Sigmoid colon (tissue), 6 donors: ENCODE measurements at regions not wholly inside any gene's neighbourhood (a gene's known extent, or its start where the extent isn't known, plus 50 kb on each side); places are given as distances from the start of the nearest gene placed in this dataset.
"Not testable (repeated sequence)": the region's sequence is repeated elsewhere in the genome, so short reads cannot be mapped to it uniquely, and the experiment has no call there.

ENCODE experiments used
- DNase-seq: peaks from one replicate; pipeline ENCODE4 v3.0.0-alpha.2; 2019
- H3K27ac ChIP-seq, 4 donors: fragments of 200-600 bp; sonication (generic); one replicate each; pipeline ENCODE4 v1.5.1; 2016 to 2019; ENCODE audit warnings: mild to moderate bottlenecking in 1 of 4
- H3K27me3 ChIP-seq, 3 donors: fragments of 200-600 bp; sonication (generic); one replicate each; pipeline ENCODE4 v1.5.1; 2019; ENCODE audit warnings: mild to moderate bottlenecking in 1 of 3
- H3K36me3 ChIP-seq, 4 donors: fragments of 200-600 bp; sonication (generic); one replicate each; pipeline ENCODE4 v1.5.1; 2016 to 2019
- H3K4me1 ChIP-seq, 4 donors: fragments of 200-600 bp; sonication (generic); one replicate each; pipeline ENCODE4 v1.5.1; 2017 to 2019
- H3K4me3 ChIP-seq, 4 donors: fragments of 200-600 bp; sonication (generic); one replicate each; pipeline ENCODE4 v1.5.1; 2017 to 2019; ENCODE audit warnings: mild to moderate bottlenecking in 2 of 4, moderate library complexity in 1 of 4
- H3K9me3 ChIP-seq, 4 donors: fragments of 200-600 bp in 3 of 4; sonication (generic) in 3 of 4; one replicate each; pipeline versions ENCODE4 v1.5.1 to v1.6.1; 2013 to 2019
- EP300 ChIP-seq, 4 donors: sonication (generic); formaldehyde crosslinking; IDR thresholded peaks; one replicate each; pipeline ENCODE4 v1.6.1; 2017; ENCODE audit warnings: antibody characterized with exemption in 4 of 4
- POLR2A ChIP-seq, 2 donors: fragments of 450-650 bp; IDR thresholded peaks; one replicate each; pipeline ENCODE4 v1.6.1; 2016; ENCODE audit warnings: antibody characterized with exemption in 2 of 2, mild to moderate bottlenecking in 2 of 2, moderate library complexity in 2 of 2
- POLR2AphosphoS5 ChIP-seq, 4 donors: sonication (generic); formaldehyde crosslinking; IDR thresholded peaks; one replicate each; pipeline ENCODE4 v1.6.1; 2017; ENCODE audit warnings: antibody characterized with exemption in 4 of 4
- WGBS, 2 donors: extraction: QIAGEN DNeasy Blood & Tissue Kit; methylation state at CpG; one replicate each; pipeline ENCODE4 v1.1.7; 2013; 5-methylcytosine and 5-hydroxymethylcytosine counted together
- intact Hi-C: fragments of 100-400 bp; cut with DNase I; formaldehyde crosslinking; loops from one replicate; pipeline ENCODE4 v1.15.1; 2023
- TF ChIP-seq, protein P1 (sequence below), 4 experiments: fragments of 450-650 bp in 3 of 4; fragments of 200-600 bp in 1 of 4; IDR thresholded peaks; one replicate each; pipeline ENCODE4 v1.5.1; 2016 to 2019; ENCODE audit warnings: antibody characterized with exemption in 4 of 4, mild to moderate bottlenecking in 3 of 4, moderate library complexity in 2 of 4
- donor health status: healthy with polysubstance abuse.
- donor health status: healthy.

DNA sequence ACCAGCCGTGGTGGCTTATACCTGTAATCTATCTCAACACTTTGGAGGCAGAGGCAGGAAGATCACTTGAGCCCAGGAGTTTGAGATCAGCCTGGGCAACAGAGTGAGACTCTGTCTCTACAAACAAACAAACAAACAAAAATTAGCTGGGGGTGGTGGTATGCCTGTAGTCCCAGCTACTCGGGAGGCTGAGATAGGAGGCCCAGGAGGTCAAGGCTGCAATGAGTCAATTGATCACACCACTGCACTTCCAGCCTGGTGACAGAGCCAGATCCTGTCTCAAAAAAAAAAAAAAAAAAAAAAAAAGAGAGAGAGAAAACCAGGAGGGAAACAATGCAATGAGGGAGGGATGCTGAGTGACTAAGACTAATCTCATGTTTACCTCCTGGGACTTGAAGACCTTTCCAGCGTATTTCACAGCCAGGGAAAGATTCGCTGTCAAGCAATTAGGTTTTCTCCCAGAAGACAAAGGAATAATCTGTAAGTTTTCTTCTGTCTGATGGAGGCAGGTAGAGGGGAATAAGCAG lies 51.1 kb upstream of the MIER3 start:
- H3K4me1 ChIP-seq: no peaks in the 10 kb centered on the region
- TF ChIP-seq EP300 (IDR thresholded peaks at IDR 0.05) (no peak), POLR2A (IDR thresholded peaks at IDR 0.05) (no peak), POLR2AphosphoS5 (IDR thresholded peaks at IDR 0.05) (no peak)
- TF ChIP-seq, protein P1, sequence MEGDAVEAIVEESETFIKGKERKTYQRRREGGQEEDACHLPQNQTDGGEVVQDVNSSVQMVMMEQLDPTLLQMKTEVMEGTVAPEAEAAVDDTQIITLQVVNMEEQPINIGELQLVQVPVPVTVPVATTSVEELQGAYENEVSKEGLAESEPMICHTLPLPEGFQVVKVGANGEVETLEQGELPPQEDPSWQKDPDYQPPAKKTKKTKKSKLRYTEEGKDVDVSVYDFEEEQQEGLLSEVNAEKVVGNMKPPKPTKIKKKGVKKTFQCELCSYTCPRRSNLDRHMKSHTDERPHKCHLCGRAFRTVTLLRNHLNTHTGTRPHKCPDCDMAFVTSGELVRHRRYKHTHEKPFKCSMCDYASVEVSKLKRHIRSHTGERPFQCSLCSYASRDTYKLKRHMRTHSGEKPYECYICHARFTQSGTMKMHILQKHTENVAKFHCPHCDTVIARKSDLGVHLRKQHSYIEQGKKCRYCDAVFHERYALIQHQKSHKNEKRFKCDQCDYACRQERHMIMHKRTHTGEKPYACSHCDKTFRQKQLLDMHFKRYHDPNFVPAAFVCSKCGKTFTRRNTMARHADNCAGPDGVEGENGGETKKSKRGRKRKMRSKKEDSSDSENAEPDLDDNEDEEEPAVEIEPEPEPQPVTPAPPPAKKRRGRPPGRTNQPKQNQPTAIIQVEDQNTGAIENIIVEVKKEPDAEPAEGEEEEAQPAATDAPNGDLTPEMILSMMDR (IDR thresholded peaks at IDR 0.05): no peak
- no peak overlapping the region for H3K27ac ChIP-seq
- DNase-seq: no peak
- H3K36me3 ChIP-seq: no peaks in the 10 kb centered on the region
- H3K4me3 ChIP-seq: no peak overlapping the region
- H3K9me3 ChIP-seq: no peaks in the 10 kb centered on the region
- 74 to 84% methylated on average over 4 of the region's 4 CpGs for WGBS, 2 donors
- intact Hi-C loops: no loop called here
- no peaks in the 10 kb centered on the region for H3K27me3 ChIP-seq

DNA sequence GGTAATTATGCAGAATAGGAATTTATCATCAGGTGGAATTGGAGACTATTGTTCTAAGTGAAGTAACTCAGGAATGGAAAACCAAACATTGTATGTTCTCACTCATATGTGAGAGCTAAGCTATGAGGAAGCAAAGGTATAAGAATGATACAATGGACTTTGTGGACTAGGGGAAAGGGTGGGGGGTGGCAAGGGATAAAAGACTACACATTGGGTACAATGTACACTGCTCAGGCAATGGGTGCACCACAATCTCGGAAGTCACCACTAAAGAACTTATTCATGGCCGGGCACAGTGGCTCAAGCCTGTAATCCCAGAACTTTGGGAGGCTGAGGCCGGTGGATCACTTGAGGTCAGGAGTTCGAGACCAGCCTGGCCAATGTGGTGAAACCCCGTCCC lies 51.6 kb upstream of the MIER3 start:
- H3K27ac ChIP-seq, intact Hi-C loops, H3K4me1 ChIP-seq, H3K36me3 ChIP-seq, H3K4me3 ChIP-seq, DNase-seq, H3K27me3 ChIP-seq, H3K9me3 ChIP-seq: not testable (repeated sequence)
- 81 to 91% methylated on average over 5 of the region's 5 CpGs for whole genome bisulfite sequencing, 2 donors

DNA sequence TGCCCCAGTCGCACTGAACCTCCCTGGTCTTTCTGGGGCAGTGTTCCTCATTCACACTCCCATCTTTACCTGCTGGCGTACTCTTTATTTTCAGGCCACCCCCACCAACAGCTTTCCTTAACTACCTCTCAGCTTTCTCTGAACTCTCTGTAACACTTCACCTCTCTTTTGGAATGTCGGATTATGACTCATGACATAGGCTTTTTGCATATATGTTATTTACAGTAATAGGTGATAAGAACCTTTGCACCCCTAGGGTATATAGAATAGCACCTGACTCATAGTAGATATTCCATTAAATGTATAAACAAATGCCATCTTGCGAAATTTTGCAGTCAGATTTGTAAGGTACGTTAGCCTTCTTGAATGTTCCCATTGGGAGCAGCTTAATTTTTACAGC lies 52.9 kb upstream of the MIER3 start:
- Histone ChIP-seq H3K4me1 (no peaks in the 10 kb centered on the region), H3K27me3 (no peaks in the 10 kb centered on the region), H3K36me3 (no peaks in the 10 kb centered on the region), H3K27ac (no peak overlapping the region), H3K4me3 (no peak overlapping the region), H3K9me3 (no peaks in the 10 kb centered on the region)
- intact Hi-C loops: no loop called here
- TF ChIP-seq POLR2A (IDR thresholded peaks at IDR 0.05): no peak
- no peak for TF ChIP-seq POLR2AphosphoS5 (IDR thresholded peaks at IDR 0.05)
- TF ChIP-seq, protein P1 (IDR thresholded peaks at IDR 0.05): no peak
- no peak for TF ChIP-seq EP300 (IDR thresholded peaks at IDR 0.05)
- 64 to 86% methylated on average over 5 of the region's 5 CpGs for WGBS, 2 donors
- no peak for DNase-seq

DNA sequence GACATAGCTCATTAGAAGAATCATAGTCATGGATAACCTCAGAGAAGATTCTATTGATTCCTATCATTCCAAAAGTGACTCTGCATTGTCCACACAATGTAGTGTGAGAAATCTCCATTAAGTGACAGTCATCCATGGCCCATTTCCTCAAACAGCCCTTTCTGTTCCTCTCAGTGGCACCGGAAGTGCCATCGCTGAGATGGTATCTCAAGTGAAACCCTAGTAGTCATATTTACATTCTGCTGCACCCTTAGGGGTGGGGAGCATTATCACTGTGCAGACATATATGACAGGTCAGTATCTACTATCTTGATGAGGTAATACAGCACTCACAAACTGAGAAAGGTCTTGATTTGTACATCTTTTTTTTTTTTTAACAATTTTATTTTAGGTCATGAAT lies 55.4 kb upstream of the MIER3 start:
- WGBS, 2 donors: 81 to 83% methylated on average over 2 of the region's 2 CpGs
- no peak overlapping the region for H3K4me3 ChIP-seq
- H3K9me3 ChIP-seq: no peaks in the 10 kb centered on the region
- TF ChIP-seq POLR2AphosphoS5 (IDR thresholded peaks at IDR 0.05): no peak
- TF ChIP-seq, protein P1 (IDR thresholded peaks at IDR 0.05): no peak
- TF ChIP-seq POLR2A (IDR thresholded peaks at IDR 0.05): no peak
- no peak for TF ChIP-seq EP300 (IDR thresholded peaks at IDR 0.05)
- H3K4me1 ChIP-seq: no peaks in the 10 kb centered on the region
- intact Hi-C loops: no loop called here
- no peak overlapping the region for H3K27ac ChIP-seq
- no peak for DNase-seq
- no peaks in the 10 kb centered on the region for H3K27me3 ChIP-seq
- no peaks in the 10 kb centered on the region for H3K36me3 ChIP-seq

DNA sequence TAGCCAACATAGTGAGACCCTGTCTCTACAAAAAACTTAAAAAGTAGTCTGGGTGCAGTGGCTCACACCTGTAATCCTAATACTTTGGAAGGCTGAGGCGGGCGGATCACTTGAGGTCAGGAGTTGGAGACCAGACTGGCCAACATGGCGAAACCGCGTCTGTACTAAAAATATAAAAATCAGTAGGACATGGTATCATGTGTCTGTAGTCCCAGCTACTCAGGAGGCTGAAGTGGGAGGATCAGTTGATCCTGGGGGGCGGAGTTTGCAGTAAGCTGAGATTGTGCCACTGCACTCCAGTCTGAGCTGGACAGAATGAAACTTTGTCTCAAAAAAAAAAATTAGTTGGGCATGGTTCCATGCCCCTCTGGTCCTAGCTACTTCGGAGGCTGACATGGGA lies 57.9 kb upstream of the MIER3 start:
- WGBS, 2 donors: 93 to 95% methylated on average over 7 of the region's 7 CpGs
- DNase-seq: no peak
- no peak overlapping the region for H3K27ac ChIP-seq
- H3K9me3 ChIP-seq: no peaks in the 10 kb centered on the region
- no peak overlapping the region for H3K4me3 ChIP-seq
- intact Hi-C loops: no loop called here
- no peak for TF ChIP-seq POLR2A (IDR thresholded peaks at IDR 0.05)
- TF ChIP-seq, protein P1 (IDR thresholded peaks at IDR 0.05): no peak
- TF ChIP-seq POLR2AphosphoS5 (IDR thresholded peaks at IDR 0.05): no peak
- no peak for TF ChIP-seq EP300 (IDR thresholded peaks at IDR 0.05)
- H3K4me1 ChIP-seq: no peaks in the 10 kb centered on the region
- no peaks in the 10 kb centered on the region for H3K27me3 ChIP-seq
- H3K36me3 ChIP-seq: no peaks in the 10 kb centered on the region
